GM12878 (cell line): ENCODE measurements at regions not wholly inside any gene's neighbourhood (a gene's known extent, or its start where the extent isn't known, plus 50 kb on each side); places are given as distances from the start of the nearest gene placed in this dataset.

Experiments
- ATAC-seq: fragments of 200-7000 bp; cut with Tn5 transposase; 3 replicates; pipeline ENCODE4 v1.9.1; 2020; ENCODE audit warnings: mild to moderate bottlenecking, moderate library complexity
- BruUV-seq: library from RNA; stranded (reverse); fragments of 400-500 nt; replicated peaks from 2 replicates; lab custom pipeline; 2021; lab: Mats Ljungman, UMichigan
- CTCF ChIA-PET: fragments of 300-600 bp; sonication (Branson Sonifier 250); formaldehyde crosslinking; extraction: SDS; loops from one replicate; lab custom pipeline; 2021; ENCODE audit warnings: inconsistent platforms; lab: Yijun Ruan, JAX
- POLR2A ChIA-PET: fragments of 350-600 bp; formaldehyde crosslinking; extraction: SDS; loops from one replicate; lab custom pipeline; 2021; ENCODE audit warnings: inconsistent platforms; lab: Charles Lee
- RAD21 ChIA-PET: fragments of 300-600 bp; sonication (Branson Sonifier 250); formaldehyde crosslinking; loops from one replicate; lab custom pipeline; 2023; ENCODE audit warnings: antibody characterized with exemption; ENCODE audit not compliant: unreplicated experiment; lab: Charles Lee
- SMC1A ChIA-PET: fragments of 300-600 bp; sonication (Branson Sonifier 250); formaldehyde crosslinking; loops from one replicate; lab custom pipeline; 2023; ENCODE audit not compliant: unreplicated experiment, uncharacterized antibody; lab: Charles Lee
- DNase-seq: peaks from one replicate; pipeline ENCODE4 v3.0.0-alpha.2; 2011; ENCODE audit warnings: low read depth, low spot score
- FAIRE-seq: peaks from 3 replicates; lab custom pipeline; 2011; peaks lifted over from hg19 to GRCh38; lab: Jason Lieb, UNC
- H2AFZ ChIP-seq: 2 replicates; pipeline ENCODE4 v1.6.0; 2011; ENCODE audit warnings: low read depth, low read length, control low read depth; ENCODE audit not compliant: control insufficient read depth
- H3K27ac ChIP-seq: 2 replicates; pipeline ENCODE4 v1.5.1; 2011; ENCODE audit warnings: control low read depth; ENCODE audit not compliant: control insufficient read depth, insufficient read depth
- H3K27me3 ChIP-seq, 2 experiments: replicated peaks in 1 of 2; 2 replicates each; pipeline versions ENCODE4 v1.6.0 to v1.6.1; 2011; ENCODE audit warnings: low read length in 1 of 2; ENCODE audit not compliant: control insufficient read depth in 2 of 2, insufficient read depth in 2 of 2
- H3K36me3 ChIP-seq, 2 experiments: 2 replicates each; pipeline ENCODE4 v1.5.1; 2011; ENCODE audit warnings: low read length in 1 of 2; ENCODE audit not compliant: control insufficient read depth in 2 of 2, insufficient read depth in 2 of 2
- H3K4me1 ChIP-seq: 2 replicates; pipeline ENCODE4 v1.6.1; 2011; ENCODE audit warnings: mild to moderate bottlenecking, low read length, moderate library complexity, mixed read lengths; ENCODE audit not compliant: control insufficient read depth, insufficient read depth
- H3K4me2 ChIP-seq: 2 replicates; pipeline ENCODE4 v1.6.0; 2011; ENCODE audit warnings: control low read depth; ENCODE audit not compliant: control insufficient read depth, insufficient read depth
- H3K4me3 ChIP-seq: fragments of 200-600 bp; sonication (generic); 2 replicates; pipeline ENCODE4 v1.5.1; 2016
- H3K79me2 ChIP-seq: 2 replicates; pipeline ENCODE4 v1.6.0; 2011; ENCODE audit warnings: low read length; ENCODE audit not compliant: control insufficient read depth, insufficient read depth
- H3K9ac ChIP-seq: 2 replicates; pipeline ENCODE4 v1.8.0; 2011; ENCODE audit warnings: low read length, control low read depth, mixed read lengths; ENCODE audit not compliant: control insufficient read depth, insufficient read depth
- H3K9me3 ChIP-seq: replicated peaks from 3 replicates; pipeline ENCODE4 v1.5.1; 2011; ENCODE audit warnings: mild to moderate bottlenecking, low read length; ENCODE audit not compliant: control insufficient read depth, insufficient read depth
- H4K20me1 ChIP-seq: 2 replicates; pipeline ENCODE4 v1.6.0; 2011; ENCODE audit not compliant: control insufficient read depth, insufficient read depth
- ASH2L ChIP-seq: fragments of 300-600, 200-600 bp; sonication (generic); IDR thresholded peaks from 2 replicates; pipeline ENCODE4 v1.6.1; 2017; ENCODE audit warnings: low read depth, mild to moderate bottlenecking, borderline replicate concordance
- BCL11A ChIP-seq: IDR thresholded peaks from 2 replicates; pipeline ENCODE4 v1.6.1; 2011; ENCODE audit warnings: low read depth, low read length
- CUX1 ChIP-seq: IDR thresholded peaks from 2 replicates; pipeline ENCODE4 v1.6.1; 2012; ENCODE audit warnings: improper control_type of control experiment, low read depth, low read length; ENCODE audit not compliant: insufficient replicate concordance
- GABPA ChIP-seq: IDR thresholded peaks from 2 replicates; pipeline ENCODE4 v1.6.1; 2014; ENCODE audit warnings: antibody characterized with exemption, low read depth, mild to moderate bottlenecking, inconsistent platforms
- HDAC6 ChIP-seq: fragments of 200-600 bp; sonication (generic); IDR thresholded peaks from one replicate; pipeline ENCODE4 v1.8.0; 2017; ENCODE audit warnings: antibody characterized with exemption; ENCODE audit not compliant: unreplicated experiment
- MEF2B ChIP-seq: fragments of 450-650 bp; IDR thresholded peaks from 2 replicates; pipeline ENCODE4 v1.6.1; 2018; ENCODE audit warnings: mild to moderate bottlenecking, moderate library complexity; ENCODE audit not compliant: partially characterized antibody, poor library complexity, severe bottlenecking
- POU2F2 ChIP-seq: IDR thresholded peaks from 3 replicates; pipeline ENCODE4 v1.6.1; 2011; ENCODE audit warnings: low read depth, mild to moderate bottlenecking, low read length, borderline replicate concordance
- RAD51 ChIP-seq: fragments of 450-650 bp; IDR thresholded peaks from 2 replicates; pipeline ENCODE4 v1.6.1; 2016; ENCODE audit warnings: moderate library complexity, mild to moderate bottlenecking, inconsistent platforms
- ZNF274 ChIP-seq: IDR thresholded peaks from one replicate; pipeline ENCODE4 v1.8.0; 2011; ENCODE audit not compliant: insufficient read length, insufficient read depth
- ZSCAN29 ChIP-seq: fragments of 450-650 bp; IDR thresholded peaks from 2 replicates; pipeline ENCODE4 v1.6.1; 2017; ENCODE audit warnings: mild to moderate bottlenecking, moderate library complexity
- ZZZ3 ChIP-seq: IDR thresholded peaks from 2 replicates; pipeline ENCODE4 v1.6.1; 2011; ENCODE audit warnings: low read depth; ENCODE audit not compliant: control insufficient read depth, insufficient read length
- WGBS: methylation state at CpG from one replicate; pipeline ENCODE4 v1.1.6; 2016; ENCODE audit warnings: low lambda C conversion rate; ENCODE audit not compliant: insufficient replicate concordance, insufficient coverage; ENCODE audit errors: missing lambda C conversion rate; 5-methylcytosine and 5-hydroxymethylcytosine counted together
- in situ Hi-C: fragments of 300-500 bp; cut with MboI; formaldehyde crosslinking; loops from 9 replicates; pipeline ENCODE4 v1.14.3; 2018; ENCODE audit warnings: mixed read lengths
- intact Hi-C: fragments of 100-400 bp; cut with micrococcal nuclease; formaldehyde crosslinking; loops from one replicate; pipeline ENCODE4 v1.14.2; 2022; ENCODE audit not compliant: unreplicated experiment

GRCh38 chr18:79597831-79598632 is 81.6 kb upstream of the CTDP1 start:
- SMC1A ChIA-PET = no interaction called here

More at GRCh38 chr18:79597831-79598632, 81.6 kb upstream of the CTDP1 start:
- CTCF ChIA-PET = no interaction called here
- Histone ChIP-seq H3K27me3 (no peaks in the 10 kb centered on the region; a peak in 2 of 4 replicates), H3K4me2 (no peak overlapping the region), H3K36me3 (no peaks in the 10 kb centered on the region), H3K4me1 (no peaks in the 10 kb centered on the region), H3K9me3 (no peaks in the 10 kb centered on the region; the same call in 2 of the 3 replicates), H4K20me1 (no peaks in the 10 kb centered on the region)
- FAIRE-seq = no peak
- in situ Hi-C loops (no loop called here), intact Hi-C loops (no loop called here)
- RAD21 ChIA-PET = no interaction called here
- POLR2A ChIA-PET = no interaction called here
- BruUV-seq = no TSS peak
- TF ChIP-seq BCL11A = no peak
- no peak for TF ChIP-seq RAD51
- no peak for TF ChIP-seq POU2F2
- TF ChIP-seq MEF2B = no peak
- TF ChIP-seq ZZZ3 = no peak
- no peak for TF ChIP-seq HDAC6
- TF ChIP-seq ASH2L = no peak
- no peak for TF ChIP-seq ZNF274
- TF ChIP-seq CUX1 = no peak
- TF ChIP-seq ZSCAN29 = no peak
- no peak for TF ChIP-seq GABPA
- TF ChIP-seq, all 136 proteins: peak for 0
- Histone ChIP-seq H3K27ac (no peak overlapping the region), H3K9ac (no peak overlapping the region), H3K79me2 (no peaks in the 10 kb centered on the region), H3K4me3 (no peak overlapping the region), H2AFZ (no peak overlapping the region)
- 69% methylated on average over 33 of the region's 38 CpGs for WGBS
- ATAC-seq (no peak), DNase-seq (no peak)
